Fibroblast of lung (primary cell): ENCODE measurements at regions not wholly inside any gene's neighbourhood (a gene's known extent, or its start where the extent isn't known, plus 50 kb on each side); places are given as distances from the start of the nearest gene placed in this dataset.

Source experiments
- EZH2 ChIP-seq: IDR thresholded peaks from 2 replicates; pipeline ENCODE4 v1.5.1; 2012; ENCODE audit warnings: low read length, control low read depth, mild to moderate bottlenecking; ENCODE audit errors: missing control alignments
- TF ChIP-seq, protein P1 (sequence below), 2 donors: IDR thresholded peaks in 1 of 2; conservative IDR thresholded peaks in 1 of 2; 1 replicate in 1 of 2; 2 replicates in 1 of 2; pipeline ENCODE4 v1.5.1; 2011 to 2012; ENCODE audit warnings: low read length in 2 of 2, control low read depth in 1 of 2, inconsistent platforms in 1 of 2, low read depth in 1 of 2, mild to moderate bottlenecking in 1 of 2

DNA sequence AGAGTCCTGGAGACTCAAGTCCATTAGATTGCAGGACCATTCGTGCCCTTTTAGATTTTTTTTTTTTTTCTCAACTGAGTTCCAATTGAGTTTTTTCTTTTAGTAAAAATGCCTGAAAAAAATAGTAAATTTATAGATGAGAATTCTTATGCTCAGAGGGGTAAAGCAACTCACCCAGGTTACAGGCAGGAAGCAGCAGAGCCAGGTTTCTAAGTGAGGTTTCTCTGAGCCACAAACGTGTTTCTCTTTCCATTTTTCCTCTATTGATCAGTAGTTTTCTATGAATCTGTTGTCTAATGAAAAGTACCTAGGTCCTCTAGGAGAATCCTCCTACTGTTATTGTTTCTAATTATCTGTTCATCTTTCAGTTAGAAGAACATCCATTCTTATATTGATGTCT is 66.4 kb upstream of the C12orf71 start:
- TF ChIP-seq EZH2: no peak
- TF ChIP-seq, protein P1, sequence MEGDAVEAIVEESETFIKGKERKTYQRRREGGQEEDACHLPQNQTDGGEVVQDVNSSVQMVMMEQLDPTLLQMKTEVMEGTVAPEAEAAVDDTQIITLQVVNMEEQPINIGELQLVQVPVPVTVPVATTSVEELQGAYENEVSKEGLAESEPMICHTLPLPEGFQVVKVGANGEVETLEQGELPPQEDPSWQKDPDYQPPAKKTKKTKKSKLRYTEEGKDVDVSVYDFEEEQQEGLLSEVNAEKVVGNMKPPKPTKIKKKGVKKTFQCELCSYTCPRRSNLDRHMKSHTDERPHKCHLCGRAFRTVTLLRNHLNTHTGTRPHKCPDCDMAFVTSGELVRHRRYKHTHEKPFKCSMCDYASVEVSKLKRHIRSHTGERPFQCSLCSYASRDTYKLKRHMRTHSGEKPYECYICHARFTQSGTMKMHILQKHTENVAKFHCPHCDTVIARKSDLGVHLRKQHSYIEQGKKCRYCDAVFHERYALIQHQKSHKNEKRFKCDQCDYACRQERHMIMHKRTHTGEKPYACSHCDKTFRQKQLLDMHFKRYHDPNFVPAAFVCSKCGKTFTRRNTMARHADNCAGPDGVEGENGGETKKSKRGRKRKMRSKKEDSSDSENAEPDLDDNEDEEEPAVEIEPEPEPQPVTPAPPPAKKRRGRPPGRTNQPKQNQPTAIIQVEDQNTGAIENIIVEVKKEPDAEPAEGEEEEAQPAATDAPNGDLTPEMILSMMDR (conservative IDR thresholded peaks at IDR 0.05 in 1 of 2, IDR thresholded peaks at IDR 0.05 in 1 of 2; ENCODE audit: low read depth in 1 of 2, low read length in 2 of 2): no peak
